Mesenteric fat pad (tissue), 1 donor: ENCODE measurements at regions not wholly inside any gene's neighbourhood (a gene's known extent, or its start where the extent isn't known, plus 50 kb on each side); places are given as distances from the start of the nearest gene placed in this dataset.
"Not testable (repeated sequence)": the region's sequence is repeated elsewhere in the genome, so short reads cannot be mapped to it uniquely, and the experiment has no call there.

ENCODE experiments used
- DNase-seq: peaks from one replicate; pipeline ENCODE4 v3.0.0-alpha.2; 2020; ENCODE audit warnings: low spot score
- donor health status: DM: yes; HTN: yes; CAD: no.

GRCh38 chr3:40698611-40699010 is 173.9 kb downstream of the ZNF621 start:
- not testable (repeated sequence) for DNase-seq

GRCh38 chr3:40701016-40701588 is 176.3 kb downstream of the ZNF621 start:
- DNase-seq: no peak

GRCh38 chr3:40704224-40704623 is 179.5 kb downstream of the ZNF621 start:
- DNase-seq: no peak

DNA sequence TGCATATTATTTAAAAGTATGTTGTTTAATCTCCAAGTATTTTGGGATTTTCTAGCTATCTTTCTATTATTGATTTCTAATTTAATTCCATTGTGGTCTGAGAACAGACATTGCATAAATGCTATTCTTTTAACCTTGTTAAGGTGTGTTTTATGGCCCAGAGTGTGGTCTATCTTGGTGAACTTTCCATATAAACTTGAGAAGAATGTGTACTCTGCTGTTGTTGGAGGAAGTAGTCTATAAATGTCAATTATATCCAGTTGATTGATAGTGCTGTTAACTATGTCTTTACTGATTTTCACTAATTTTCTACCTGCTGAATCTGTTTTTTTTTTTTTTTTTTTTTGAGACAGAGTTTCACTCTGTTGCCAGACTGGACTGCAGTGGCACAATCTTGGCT is 180.9 kb downstream of the ZNF621 start:
- no peak for DNase-seq

DNA sequence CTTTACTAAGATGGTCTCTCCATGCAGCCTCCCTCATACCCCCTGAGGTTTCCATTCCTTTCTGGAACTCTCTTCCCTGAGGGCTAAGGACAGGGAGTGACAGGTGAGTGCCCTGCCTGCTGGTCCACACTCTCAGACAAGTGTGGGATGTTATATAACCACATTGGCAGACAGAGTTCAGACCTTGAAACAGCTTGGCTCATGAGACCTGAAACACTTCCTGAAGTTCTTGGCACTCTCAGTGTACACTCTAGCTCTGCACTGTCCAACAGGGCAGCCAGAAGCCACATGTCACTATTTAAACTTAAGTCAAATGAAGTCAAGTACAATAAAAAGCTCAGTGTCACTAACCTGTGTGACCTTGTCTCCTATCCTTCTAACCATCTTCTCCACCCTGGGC is 188.5 kb downstream of the ZNF621 start:
- no peak for DNase-seq

GRCh38 chr3:40713795-40714194 is 189.0 kb downstream of the ZNF621 start:
- no peak for DNase-seq

DNA sequence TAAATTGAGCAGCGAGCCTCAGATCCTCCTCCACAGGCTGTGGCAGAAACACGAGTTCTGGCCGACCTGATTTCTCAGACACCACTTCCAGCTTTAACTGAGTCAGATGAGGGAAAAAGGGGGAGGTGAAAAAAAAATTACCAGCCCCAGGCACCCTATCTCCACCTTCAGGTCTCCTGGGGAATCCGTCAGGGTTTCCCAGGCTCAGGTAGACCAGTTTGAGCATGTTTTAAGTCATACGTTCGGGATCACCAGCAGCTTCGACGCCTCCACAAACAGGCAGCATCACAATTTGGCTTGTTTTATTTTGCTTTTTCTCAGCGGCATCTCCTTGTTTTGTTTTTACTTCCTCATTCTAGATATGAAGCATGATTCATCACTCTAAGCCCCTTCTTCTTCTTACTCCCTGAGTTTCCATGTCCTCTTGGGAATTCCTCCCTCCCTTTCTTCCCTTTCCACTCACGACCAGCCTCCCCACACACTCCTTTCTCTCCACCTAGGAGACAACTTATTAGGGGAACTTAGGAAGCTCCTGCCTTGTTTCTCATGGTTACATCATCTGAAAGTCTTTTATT is 190.1 kb downstream of the ZNF621 start:
- no peak for DNase-seq

GRCh38 chr3:40715551-40715950 is 190.8 kb downstream of the ZNF621 start:
- no peak for DNase-seq

- DNase-seq: no peak
Measured at GRCh38 chr3:40717471-40717870, 192.7 kb downstream of the ZNF621 start.

GRCh38 chr3:40718209-40718608 is 193.4 kb downstream of the ZNF621 start:
- no peak for DNase-seq

GRCh38 chr3:40718681-40719080 is 193.9 kb downstream of the ZNF621 start:
- DNase-seq: no peak

- DNase-seq: no peak
Measured at GRCh38 chr3:40719660-40720287, 195.0 kb downstream of the ZNF621 start.

DNA sequence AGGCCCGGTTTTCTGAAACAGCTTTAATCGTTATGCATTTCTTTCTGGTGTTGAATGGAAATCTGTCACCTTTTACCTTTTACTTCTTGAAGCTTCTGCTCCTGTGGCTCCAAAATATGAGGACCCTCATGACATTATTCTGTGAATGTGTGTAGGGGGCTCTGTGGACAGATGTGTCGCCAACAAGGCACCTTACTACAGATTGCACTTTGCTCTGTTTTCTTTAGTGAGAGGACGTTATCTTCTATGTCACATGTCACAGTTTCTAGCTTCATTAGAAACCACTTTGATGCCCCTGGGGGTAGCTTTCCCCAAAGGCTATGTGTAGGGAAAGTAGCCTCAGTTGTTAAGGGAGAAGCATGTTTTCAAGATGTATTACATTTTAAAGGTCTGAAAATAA is 195.6 kb downstream of the ZNF621 start:
- no peak for DNase-seq

GRCh38 chr3:40720863-40721262 is 196.1 kb downstream of the ZNF621 start:
- no peak for DNase-seq

- DNase-seq: no peak
Measured at GRCh38 chr3:40723083-40723660, 198.4 kb downstream of the ZNF621 start.

DNA sequence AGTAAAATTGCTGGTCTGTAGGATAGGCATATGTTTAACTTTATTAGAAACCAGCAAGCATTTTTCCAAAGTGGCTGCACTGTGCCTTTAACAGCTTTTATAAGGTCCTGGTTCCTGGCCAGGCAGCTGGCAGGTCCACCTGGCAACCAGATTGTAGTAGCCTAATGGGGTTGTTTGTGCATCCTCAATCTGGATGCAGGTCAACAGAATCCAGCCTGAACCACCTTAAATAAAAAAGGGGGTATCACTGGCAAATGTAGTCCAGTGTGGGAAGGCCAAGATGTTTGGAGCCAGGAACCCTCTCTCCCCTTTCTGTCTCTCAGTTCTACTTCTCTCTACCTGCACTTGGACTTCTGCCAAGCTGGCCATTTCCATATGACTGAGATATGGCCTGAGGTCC is 200.3 kb downstream of the ZNF621 start:
- no peak for DNase-seq

DNA sequence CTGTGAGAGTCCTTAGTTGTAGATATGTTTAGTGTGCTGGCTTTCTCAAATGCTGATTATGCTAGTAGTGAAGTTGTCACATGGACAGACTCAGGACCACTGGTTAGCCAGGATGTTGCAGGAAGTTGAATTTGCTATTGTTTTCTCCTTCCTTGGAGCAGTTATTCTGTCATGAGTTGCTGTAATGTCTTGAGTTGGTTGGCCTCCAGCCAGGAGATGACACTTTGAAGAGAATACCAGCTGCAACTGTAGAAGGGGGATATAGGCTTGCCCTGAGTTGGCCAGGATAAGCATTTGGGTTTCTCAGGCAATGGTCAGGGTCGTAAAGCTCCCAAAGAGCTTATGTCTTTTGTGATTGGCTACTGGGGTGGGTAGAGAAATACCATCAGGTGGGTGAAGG is 206.7 kb downstream of the ZNF621 start:
- no peak for DNase-seq

- no peak for DNase-seq
Measured at GRCh38 chr3:40736943-40737342, 212.2 kb downstream of the ZNF621 start.

DNA sequence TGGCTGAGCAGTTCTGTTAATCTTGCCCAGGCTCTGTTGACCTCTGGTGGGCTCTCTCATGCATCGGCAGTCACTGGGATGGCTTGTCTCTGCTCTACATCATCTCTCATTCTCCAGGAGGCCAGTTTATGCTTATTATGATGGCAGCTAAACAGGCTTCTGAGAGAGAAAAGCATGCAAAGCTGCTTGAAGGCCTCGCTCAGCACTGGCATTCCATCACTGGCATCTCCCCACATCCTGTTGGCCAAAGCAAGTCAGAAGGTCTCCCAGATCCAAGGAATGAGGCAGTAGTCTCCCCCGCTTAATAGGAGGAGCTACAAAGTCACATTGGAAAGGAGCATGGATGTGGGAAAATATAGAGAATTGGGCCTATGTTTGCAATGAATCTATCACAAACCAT is 212.6 kb downstream of the ZNF621 start:
- no peak for DNase-seq

DNA sequence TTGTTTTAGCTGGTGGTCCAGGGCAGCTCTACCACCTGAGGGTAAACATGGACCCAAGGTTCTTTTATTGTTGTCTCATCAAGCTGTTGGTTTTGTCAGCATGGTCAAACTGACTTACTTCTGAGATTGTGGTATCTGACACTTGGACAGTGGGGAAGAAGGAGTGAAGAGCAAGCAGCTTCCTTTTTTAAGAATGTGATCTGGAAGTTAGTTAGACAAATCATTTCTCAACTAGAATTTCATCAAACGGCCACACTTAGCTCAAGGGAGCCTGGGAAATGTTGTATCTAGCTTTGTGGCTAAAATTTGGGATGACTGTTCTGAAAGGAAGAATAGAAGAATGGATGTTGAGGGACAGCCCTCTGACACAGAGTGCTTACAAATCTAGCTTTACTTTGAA is 215.2 kb downstream of the ZNF621 start:
- no peak for DNase-seq

DNA sequence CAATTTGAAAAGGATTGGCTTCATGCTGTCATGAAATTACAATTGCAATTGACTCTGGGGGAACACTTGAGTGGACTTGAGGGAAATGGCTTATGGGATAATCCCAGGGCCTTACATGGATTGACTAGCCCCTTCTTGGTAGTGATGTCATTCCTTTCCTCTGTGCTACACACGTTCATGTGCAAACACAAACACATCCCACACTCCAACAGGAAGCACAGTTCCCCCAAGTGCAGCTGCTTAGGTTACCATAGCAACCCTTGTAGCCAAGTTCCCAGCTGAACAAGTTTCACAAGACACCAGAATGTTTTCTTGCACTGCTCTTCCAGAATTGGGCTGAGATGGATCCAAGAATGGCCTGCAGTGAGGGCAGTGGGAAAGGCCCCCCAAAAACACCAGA is 217.0 kb downstream of the ZNF621 start:
- DNase-seq: no peak

GRCh38 chr3:40745381-40746106 is 220.8 kb downstream of the ZNF621 start:
- DNase-seq: no peak
